ENCODE measurements at regions not wholly inside any gene's neighbourhood (a gene's known extent, or its start where the extent isn't known, plus 50 kb on each side); places are given as distances from the start of the nearest gene placed in this dataset.

- Mint-ChIP-seq H3K4me1 (ENCODE audit: low read depth) (no peaks in the 10 kb centered on the region), H3K9me3 (ENCODE audit: low read depth) (no peaks in the 10 kb centered on the region), H3K4me3 (no peak overlapping the region), H3K27me3 (no peaks in the 10 kb centered on the region), H3K36me3 (no peaks in the 10 kb centered on the region), H3K27ac (no peak overlapping the region)
Observed at GRCh38 chr16:6375465-6376075, 957.1 kb upstream of the RBFOX1 start.

- H3K27me3 Mint-ChIP-seq: no peaks in the 10 kb centered on the region
Observed at GRCh38 chr16:6374821-6375220, 957.8 kb upstream of the RBFOX1 start.

DNA sequence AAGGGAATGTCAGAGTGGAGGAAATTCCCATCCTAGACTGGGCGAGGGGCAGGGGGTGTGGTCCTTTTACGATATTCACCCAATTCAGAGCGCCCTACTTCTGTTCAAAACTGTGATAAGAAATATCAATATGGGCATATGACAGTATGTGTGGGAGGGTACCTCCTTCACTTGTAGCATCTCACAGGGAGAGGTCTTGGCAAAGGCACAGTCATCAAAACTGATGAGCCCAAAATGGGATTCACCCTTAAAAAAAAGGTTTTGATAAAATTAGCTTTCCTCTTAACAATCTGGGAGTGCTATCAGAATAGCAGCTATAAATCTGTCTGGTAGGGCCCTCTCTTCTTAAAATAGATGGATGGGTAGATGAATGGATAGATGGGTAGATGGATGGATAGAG, 967.8 kb upstream of the RBFOX1 start:
- Mint-ChIP-seq H3K27me3 (peaks cover 2% of the 10 kb centered on the region), H3K36me3 (no peaks in the 10 kb centered on the region), H3K4me1 (ENCODE audit: low read depth) (no peaks in the 10 kb centered on the region), H3K4me3 (no peak overlapping the region), H3K9me3 (ENCODE audit: low read depth) (peaks cover 7% of the 10 kb centered on the region), H3K27ac (no peak overlapping the region)

More at GRCh38 chr16:6374821-6375220, 957.8 kb upstream of the RBFOX1 start:
- Mint-ChIP-seq H3K4me1 (ENCODE audit: low read depth) (no peaks in the 10 kb centered on the region), H3K9me3 (ENCODE audit: low read depth) (no peaks in the 10 kb centered on the region), H3K36me3 (no peaks in the 10 kb centered on the region), H3K27ac (no peak overlapping the region), H3K4me3 (no peak overlapping the region)

- no peaks in the 10 kb centered on the region for H3K4me1 Mint-ChIP-seq (ENCODE audit: low read depth)
- H3K9me3 Mint-ChIP-seq (ENCODE audit: low read depth): peaks cover 7% of the 10 kb centered on the region
- no peak overlapping the region for H3K4me3 Mint-ChIP-seq
- H3K36me3 Mint-ChIP-seq: no peaks in the 10 kb centered on the region
- peaks cover 2% of the 10 kb centered on the region for H3K27me3 Mint-ChIP-seq
- no peak overlapping the region for H3K27ac Mint-ChIP-seq
Observed at GRCh38 chr16:6363896-6364607, 968.6 kb upstream of the RBFOX1 start.

DNA sequence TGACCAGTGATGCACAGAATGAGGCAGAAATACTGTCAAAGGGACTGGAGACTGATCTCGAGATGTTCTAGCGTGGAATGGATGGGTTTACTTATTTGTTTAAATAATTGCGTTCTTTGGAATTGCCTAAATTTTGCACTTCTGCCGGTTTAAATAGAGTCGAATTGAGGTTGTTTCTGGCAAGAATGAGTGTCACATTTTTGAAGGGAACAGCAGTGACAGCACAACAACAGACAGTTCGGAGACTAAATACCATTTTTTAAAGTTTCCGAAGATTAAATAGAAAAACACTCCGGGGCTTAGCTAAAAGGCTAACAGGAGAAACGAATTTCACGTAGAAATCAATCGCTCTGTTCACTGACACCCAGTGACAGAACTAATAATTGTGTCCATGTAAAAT, 969.2 kb upstream of the RBFOX1 start:
- H3K36me3 Mint-ChIP-seq: no peaks in the 10 kb centered on the region
- H3K27ac Mint-ChIP-seq: no peak overlapping the region
- no peak overlapping the region for H3K4me3 Mint-ChIP-seq
- peaks cover 2% of the 10 kb centered on the region for H3K27me3 Mint-ChIP-seq
- no peaks in the 10 kb centered on the region for H3K4me1 Mint-ChIP-seq (ENCODE audit: low read depth)
- H3K9me3 Mint-ChIP-seq (ENCODE audit: low read depth): peaks cover 4% of the 10 kb centered on the region

- Mint-ChIP-seq H3K4me1 (ENCODE audit: low read depth) (no peaks in the 10 kb centered on the region), H3K27me3 (peaks cover 2% of the 10 kb centered on the region), H3K9me3 (ENCODE audit: low read depth) (peaks cover 3% of the 10 kb centered on the region), H3K4me3 (no peak overlapping the region), H3K36me3 (no peaks in the 10 kb centered on the region), H3K27ac (no peak overlapping the region)
Observed at GRCh38 chr16:6362321-6362720, 970.3 kb upstream of the RBFOX1 start.

DNA sequence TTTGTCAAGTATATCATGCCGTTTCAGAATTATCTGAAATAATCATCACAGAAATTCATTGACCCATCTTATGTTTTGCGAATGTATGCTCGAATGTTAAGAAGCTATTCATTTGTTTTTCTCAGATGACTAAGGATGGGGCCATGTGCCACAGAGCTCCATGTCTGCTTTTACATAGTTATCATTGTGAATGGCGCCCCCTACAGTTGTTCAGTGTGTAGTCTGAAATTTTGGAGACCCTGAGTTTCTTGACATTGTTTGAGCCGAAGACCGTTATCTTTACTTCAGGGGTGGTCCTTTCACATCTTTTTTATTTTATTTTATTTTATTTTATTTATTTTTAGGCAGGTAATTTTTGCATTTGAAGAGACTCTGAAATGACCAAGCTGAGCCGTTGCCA, 972.0 kb upstream of the RBFOX1 start:
- Mint-ChIP-seq H3K4me1 (ENCODE audit: low read depth) (no peaks in the 10 kb centered on the region), H3K27ac (no peak overlapping the region), H3K27me3 (peaks cover 2% of the 10 kb centered on the region), H3K4me3 (no peak overlapping the region), H3K9me3 (ENCODE audit: low read depth) (peaks cover 3% of the 10 kb centered on the region), H3K36me3 (no peaks in the 10 kb centered on the region)

- Mint-ChIP-seq H3K4me1 (ENCODE audit: low read depth) (no peaks in the 10 kb centered on the region), H3K9me3 (ENCODE audit: low read depth) (no peaks in the 10 kb centered on the region), H3K27me3 (peaks cover 2% of the 10 kb centered on the region), H3K36me3 (no peaks in the 10 kb centered on the region), H3K27ac (no peak overlapping the region), H3K4me3 (no peak overlapping the region)
Observed at GRCh38 chr16:6356911-6357310, 975.7 kb upstream of the RBFOX1 start.

- Mint-ChIP-seq H3K4me3 (no peak overlapping the region), H3K27me3 (no peaks in the 10 kb centered on the region), H3K4me1 (ENCODE audit: low read depth) (no peaks in the 10 kb centered on the region), H3K27ac (no peak overlapping the region), H3K9me3 (ENCODE audit: low read depth) (peaks cover 5% of the 10 kb centered on the region), H3K36me3 (no peaks in the 10 kb centered on the region)
Observed at GRCh38 chr16:6349725-6350124, 982.9 kb upstream of the RBFOX1 start.

- no peak overlapping the region for H3K27ac Mint-ChIP-seq
- H3K4me1 Mint-ChIP-seq (ENCODE audit: low read depth): no peaks in the 10 kb centered on the region
- no peak overlapping the region for H3K4me3 Mint-ChIP-seq
- H3K9me3 Mint-ChIP-seq (ENCODE audit: low read depth): peaks cover 5% of the 10 kb centered on the region
- H3K36me3 Mint-ChIP-seq: no peaks in the 10 kb centered on the region
- no peaks in the 10 kb centered on the region for H3K27me3 Mint-ChIP-seq
Observed at GRCh38 chr16:6345090-6345489, 987.6 kb upstream of the RBFOX1 start.

DNA sequence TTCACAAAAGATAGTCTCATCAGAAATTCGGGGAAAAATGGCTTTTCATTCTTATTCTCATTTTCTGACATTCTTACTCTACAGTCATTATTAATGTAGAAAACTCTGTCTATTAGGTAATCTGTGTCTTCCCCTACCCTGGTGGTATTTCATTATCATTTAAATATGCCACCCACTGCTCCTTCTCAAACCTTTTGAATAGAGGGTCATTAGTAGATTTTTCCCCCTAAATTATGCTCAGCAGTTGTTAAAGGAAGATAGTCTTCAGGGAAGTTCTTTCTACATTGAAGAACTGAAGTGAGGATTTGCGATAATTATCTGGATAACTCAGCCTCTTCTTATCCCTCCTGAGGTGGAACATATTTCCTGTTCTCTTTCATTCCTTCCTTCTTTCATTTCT, 989.5 kb upstream of the RBFOX1 start:
- Mint-ChIP-seq H3K4me1 (ENCODE audit: low read depth) (no peaks in the 10 kb centered on the region), H3K27me3 (no peaks in the 10 kb centered on the region), H3K27ac (no peak overlapping the region), H3K4me3 (no peak overlapping the region), H3K9me3 (ENCODE audit: low read depth) (peaks cover 12% of the 10 kb centered on the region), H3K36me3 (no peaks in the 10 kb centered on the region)

- Mint-ChIP-seq H3K27me3 (no peaks in the 10 kb centered on the region), H3K4me3 (no peak overlapping the region), H3K4me1 (ENCODE audit: low read depth) (no peaks in the 10 kb centered on the region), H3K9me3 (ENCODE audit: low read depth) (peaks cover 12% of the 10 kb centered on the region), H3K36me3 (no peaks in the 10 kb centered on the region), H3K27ac (no peak overlapping the region)
Observed at GRCh38 chr16:6341981-6342380, 990.7 kb upstream of the RBFOX1 start.

DNA sequence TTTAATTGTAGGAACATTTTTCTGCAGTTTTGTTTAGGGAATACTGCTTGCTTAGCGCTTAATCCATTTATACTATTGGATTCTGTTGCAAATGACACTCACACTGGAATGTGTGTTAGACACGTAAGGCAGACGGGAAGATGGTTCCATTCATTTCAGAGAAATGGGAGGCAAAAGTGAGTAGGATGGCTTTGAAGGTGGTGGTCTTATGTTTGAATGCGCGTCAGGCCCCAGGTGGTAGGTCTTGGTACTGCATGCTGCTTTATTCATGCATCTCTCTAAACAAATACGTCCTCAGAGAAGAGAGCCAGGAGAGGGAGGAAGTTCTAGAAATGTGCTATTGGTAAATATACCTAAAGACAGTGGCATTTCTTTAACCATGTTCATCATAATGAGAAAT, 997.6 kb upstream of the RBFOX1 start:
- Mint-ChIP-seq H3K36me3 (no peaks in the 10 kb centered on the region), H3K27me3 (no peaks in the 10 kb centered on the region), H3K9me3 (ENCODE audit: low read depth) (peaks cover 7% of the 10 kb centered on the region), H3K4me3 (no peak overlapping the region), H3K27ac (no peak overlapping the region), H3K4me1 (ENCODE audit: low read depth) (no peaks in the 10 kb centered on the region)

- no peak overlapping the region for H3K4me3 Mint-ChIP-seq
Observed at GRCh38 chr16:6331770-6332169, 1000.9 kb upstream of the RBFOX1 start.

GRCh38 chr16:6317934-6318333, 1014.7 kb upstream of the RBFOX1 start:
- H3K9me3 Mint-ChIP-seq (ENCODE audit: low read depth): peaks cover 15% of the 10 kb centered on the region
- H3K4me3 Mint-ChIP-seq: no peak overlapping the region
- no peaks in the 10 kb centered on the region for H3K36me3 Mint-ChIP-seq
- H3K27me3 Mint-ChIP-seq: no peaks in the 10 kb centered on the region
- no peak overlapping the region for H3K27ac Mint-ChIP-seq
- no peaks in the 10 kb centered on the region for H3K4me1 Mint-ChIP-seq (ENCODE audit: low read depth)

More at GRCh38 chr16:6331770-6332169, 1000.9 kb upstream of the RBFOX1 start:
- H3K4me1 Mint-ChIP-seq (ENCODE audit: low read depth): no peaks in the 10 kb centered on the region
- no peaks in the 10 kb centered on the region for H3K36me3 Mint-ChIP-seq
- no peaks in the 10 kb centered on the region for H3K27me3 Mint-ChIP-seq
- H3K27ac Mint-ChIP-seq: no peak overlapping the region
- H3K9me3 Mint-ChIP-seq (ENCODE audit: low read depth): no peaks in the 10 kb centered on the region

DNA sequence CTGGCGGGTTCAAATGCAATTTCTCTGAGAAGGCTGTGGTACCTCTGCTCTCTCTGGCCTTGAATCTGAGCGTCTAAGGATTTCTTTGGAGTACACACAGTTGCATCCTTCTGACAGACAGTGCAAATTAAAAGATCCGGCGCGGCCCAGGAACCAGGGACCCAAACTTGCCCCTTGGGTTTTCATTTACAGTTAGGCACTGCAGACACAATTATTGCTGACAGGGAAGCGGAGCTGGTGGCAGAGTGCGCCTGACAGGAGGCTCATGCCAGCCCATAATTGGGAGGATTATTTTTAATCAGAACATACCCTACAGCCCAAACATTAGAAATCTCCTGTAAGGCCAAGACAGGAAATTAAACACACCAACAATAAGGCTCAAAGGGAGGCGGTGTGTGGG, 1023.4 kb upstream of the RBFOX1 start:
- Mint-ChIP-seq H3K9me3 (ENCODE audit: low read depth) (peaks cover under 1% of the 10 kb centered on the region), H3K36me3 (no peaks in the 10 kb centered on the region), H3K27me3 (no peaks in the 10 kb centered on the region), H3K4me3 (no peak overlapping the region), H3K27ac (no peak overlapping the region), H3K4me1 (ENCODE audit: low read depth) (no peaks in the 10 kb centered on the region)
